ENCODE measurements at regions not wholly inside any gene's neighbourhood (a gene's known extent, or its start where the extent isn't known, plus 50 kb on each side); places are given as distances from the start of the nearest gene placed in this dataset.

DNA sequence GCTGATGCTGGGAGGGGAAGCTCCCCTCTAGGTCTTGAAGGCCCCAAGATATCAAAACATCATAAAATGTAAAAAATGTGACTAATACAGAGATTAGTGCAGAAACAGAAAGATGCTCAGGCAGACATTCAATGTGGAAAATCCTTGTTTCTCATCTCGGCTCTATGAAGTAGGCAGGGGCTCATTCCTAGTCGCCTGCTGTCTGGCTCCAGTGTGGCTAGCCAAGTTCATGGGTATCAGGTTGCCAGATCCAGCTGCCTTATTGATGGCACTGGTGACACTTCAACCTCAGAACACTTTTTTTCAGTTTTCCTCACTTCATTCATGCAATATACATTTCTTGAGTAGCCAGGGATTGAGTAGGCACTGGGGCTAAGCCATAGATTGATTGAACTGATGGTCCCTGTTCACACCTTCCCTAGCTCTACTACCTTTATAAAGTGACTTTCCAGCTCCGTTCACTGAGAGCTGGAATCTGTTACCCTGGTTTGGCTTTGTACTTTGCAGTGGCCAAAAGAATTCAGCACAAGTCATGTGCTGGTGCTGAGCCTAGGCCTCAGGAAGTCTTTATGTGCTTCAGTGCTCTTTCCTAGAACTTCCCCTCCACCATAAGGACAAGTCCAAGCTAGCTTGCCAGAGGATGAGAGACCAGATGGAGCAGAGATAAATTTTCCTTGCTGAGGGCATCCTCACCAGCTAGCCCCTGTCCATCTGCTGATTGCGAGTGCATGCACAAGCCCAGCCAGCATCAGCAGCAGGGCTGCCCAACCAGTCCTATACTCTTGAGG is 373.6 kb upstream of the ST6GAL2 start:
- TF ChIP-seq, protein P1, sequence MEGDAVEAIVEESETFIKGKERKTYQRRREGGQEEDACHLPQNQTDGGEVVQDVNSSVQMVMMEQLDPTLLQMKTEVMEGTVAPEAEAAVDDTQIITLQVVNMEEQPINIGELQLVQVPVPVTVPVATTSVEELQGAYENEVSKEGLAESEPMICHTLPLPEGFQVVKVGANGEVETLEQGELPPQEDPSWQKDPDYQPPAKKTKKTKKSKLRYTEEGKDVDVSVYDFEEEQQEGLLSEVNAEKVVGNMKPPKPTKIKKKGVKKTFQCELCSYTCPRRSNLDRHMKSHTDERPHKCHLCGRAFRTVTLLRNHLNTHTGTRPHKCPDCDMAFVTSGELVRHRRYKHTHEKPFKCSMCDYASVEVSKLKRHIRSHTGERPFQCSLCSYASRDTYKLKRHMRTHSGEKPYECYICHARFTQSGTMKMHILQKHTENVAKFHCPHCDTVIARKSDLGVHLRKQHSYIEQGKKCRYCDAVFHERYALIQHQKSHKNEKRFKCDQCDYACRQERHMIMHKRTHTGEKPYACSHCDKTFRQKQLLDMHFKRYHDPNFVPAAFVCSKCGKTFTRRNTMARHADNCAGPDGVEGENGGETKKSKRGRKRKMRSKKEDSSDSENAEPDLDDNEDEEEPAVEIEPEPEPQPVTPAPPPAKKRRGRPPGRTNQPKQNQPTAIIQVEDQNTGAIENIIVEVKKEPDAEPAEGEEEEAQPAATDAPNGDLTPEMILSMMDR (IDR thresholded peaks at IDR 0.05), result no peak
- no peak for TF ChIP-seq POLR2A (IDR thresholded peaks at IDR 0.05)
- TF ChIP-seq POLR2AphosphoS5 (IDR thresholded peaks at IDR 0.05), result no peak

All from stomach (tissue), 4 donors.